IMR-90 (cell line): ENCODE measurements at regions not wholly inside any gene's neighbourhood (a gene's known extent, or its start where the extent isn't known, plus 50 kb on each side); places are given as distances from the start of the nearest gene placed in this dataset.

ENCODE experiments used
- ATAC-seq: fragments of 200-7000 bp; cut with Tn5 transposase; 2 replicates; pipeline ENCODE4 v1.9.1; 2020; ENCODE audit warnings: low read depth, mild to moderate bottlenecking, moderate library complexity
- BruUV-seq: library from RNA; stranded (reverse); fragments of 400-500 nt; replicated peaks from 2 replicates; lab custom pipeline; 2021; lab: Mats Ljungman, UMichigan
- CTCF ChIA-PET: fragments of 300-600 bp; formaldehyde crosslinking; extraction: SDS; loops from one replicate; lab custom pipeline; 2021; ENCODE audit warnings: antibody characterized with exemption; lab: Yijun Ruan, JAX
- POLR2A ChIA-PET: fragments of 300-600 bp; sonication (Branson Sonifier 250); formaldehyde crosslinking; loops from one replicate; lab custom pipeline; 2022; ENCODE audit warnings: antibody characterized with exemption; ENCODE audit not compliant: unreplicated experiment; lab: Charles Lee
- DNase-seq: peaks from one replicate; pipeline ENCODE4 v3.0.0; 2013
- H2AFZ ChIP-seq: replicated peaks from 2 replicates; pipeline ENCODE3; 2013; ENCODE audit warnings: low read length, mild to moderate bottlenecking; ENCODE audit not compliant: poor library complexity
- H2AK5ac ChIP-seq: 2 replicates; pipeline ENCODE4 v1.6.1; 2013; ENCODE audit warnings: low read depth, low read length, inconsistent platforms
- H2AK9ac ChIP-seq: replicated peaks from 2 replicates; pipeline ENCODE3; 2013; ENCODE audit warnings: mild to moderate bottlenecking, low read depth, low read length, moderate library complexity; ENCODE audit not compliant: poor library complexity
- H2BK120ac ChIP-seq: 2 replicates; pipeline ENCODE4 v1.6.1; 2013; ENCODE audit warnings: low read depth, low read length, inconsistent platforms
- H2BK15ac ChIP-seq: 3 replicates; pipeline ENCODE4 v1.6.1; 2013; ENCODE audit warnings: low read depth, low read length, inconsistent platforms
- H2BK20ac ChIP-seq: 2 replicates; pipeline ENCODE4 v1.6.1; 2013; ENCODE audit warnings: low read depth, mild to moderate bottlenecking, inconsistent platforms, low read length, moderate library complexity
- H2BK5ac ChIP-seq: 2 replicates; pipeline ENCODE4 v1.6.1; 2013; ENCODE audit warnings: mild to moderate bottlenecking, low read depth, low read length, inconsistent platforms; ENCODE audit not compliant: poor library complexity, severe bottlenecking
- H3K14ac ChIP-seq: replicated peaks from 2 replicates; pipeline ENCODE4 v1.6.1; 2013; ENCODE audit warnings: low read depth, low read length, inconsistent platforms
- H3K18ac ChIP-seq: 2 replicates; pipeline ENCODE4 v1.6.1; 2013; ENCODE audit warnings: low read depth, low read length, control low read depth
- H3K23ac ChIP-seq: 2 replicates; pipeline ENCODE4 v1.6.1; 2013; ENCODE audit warnings: low read depth, low read length, inconsistent platforms
- H3K27ac ChIP-seq: 2 replicates; pipeline ENCODE4 v1.5.1; 2013; ENCODE audit warnings: mild to moderate bottlenecking, control low read depth, low read length; ENCODE audit not compliant: insufficient read depth
- H3K27me3 ChIP-seq: 2 replicates; pipeline ENCODE4 v1.6.1; 2013; ENCODE audit warnings: low read length; ENCODE audit not compliant: control insufficient read depth, insufficient read depth
- H3K36me3 ChIP-seq: 2 replicates; pipeline ENCODE4 v1.6.1; 2013; ENCODE audit warnings: low read length, mixed read lengths; ENCODE audit not compliant: control insufficient read depth, insufficient read depth
- H3K4ac ChIP-seq: 2 replicates; pipeline ENCODE4 v1.6.1; 2013; ENCODE audit warnings: low read depth, low read length, inconsistent platforms
- H3K4me1 ChIP-seq: 2 replicates; pipeline ENCODE4 v1.6.1; 2013; ENCODE audit warnings: low read length, mixed read lengths; ENCODE audit not compliant: control insufficient read depth, insufficient read depth
- H3K4me2 ChIP-seq: 2 replicates; pipeline ENCODE4 v1.6.1; 2013; ENCODE audit warnings: low read depth, mild to moderate bottlenecking, control low read depth, low read length, moderate library complexity
- H3K4me3 ChIP-seq: 2 replicates; pipeline ENCODE4 v1.5.1; 2013; ENCODE audit warnings: low read depth, mild to moderate bottlenecking, control low read depth, low read length, moderate library complexity; ENCODE audit not compliant: insufficient read depth
- H3K56ac ChIP-seq: 2 replicates; pipeline ENCODE4 v1.6.1; 2013; ENCODE audit warnings: low read length, inconsistent platforms; ENCODE audit not compliant: insufficient read depth; ENCODE audit errors: extremely low read depth
- H3K79me1 ChIP-seq, 2 experiments: 2 replicates each; pipeline ENCODE4 v1.6.1; 2013; ENCODE audit warnings: low read length in 2 of 2, inconsistent platforms in 1 of 2, low read depth in 1 of 2
- H3K9ac ChIP-seq: 2 replicates; pipeline ENCODE4 v1.6.1; 2013; ENCODE audit warnings: low read depth, low read length, control low read depth
- H3K9me1 ChIP-seq: 2 replicates; pipeline ENCODE4 v1.6.1; 2013; ENCODE audit warnings: low read length, inconsistent platforms; ENCODE audit not compliant: insufficient read depth
- H3K9me3 ChIP-seq: 2 replicates; pipeline ENCODE4 v1.6.1; 2013; ENCODE audit warnings: low read length; ENCODE audit not compliant: control insufficient read depth, insufficient read depth
- H4K20me1 ChIP-seq: 2 replicates; pipeline ENCODE4 v1.6.1; 2013; ENCODE audit warnings: low read length, inconsistent platforms; ENCODE audit not compliant: insufficient read depth
- H4K5ac ChIP-seq: 2 replicates; pipeline ENCODE4 v1.6.1; 2013; ENCODE audit warnings: mild to moderate bottlenecking, low read depth, low read length, control low read depth
- H4K8ac ChIP-seq, 2 experiments: 2 replicates each; pipeline ENCODE4 v1.6.1; 2013; ENCODE audit warnings: low read depth in 2 of 2, low read length in 2 of 2, control low read depth in 1 of 2, inconsistent platforms in 1 of 2
- H4K91ac ChIP-seq: 2 replicates; pipeline ENCODE4 v1.6.1; 2013; ENCODE audit warnings: low read depth, low read length, inconsistent platforms; ENCODE audit not compliant: insufficient read depth
- BHLHE40 ChIP-seq: fragments of 150-350 bp; IDR thresholded peaks from 2 replicates; pipeline ENCODE4 v1.6.1; 2016; ENCODE audit warnings: mild to moderate bottlenecking, low read depth, low read length
- CEBPB ChIP-seq: IDR thresholded peaks from 2 replicates; pipeline ENCODE4 v1.6.1; 2012; ENCODE audit warnings: low read depth, low read length, improper control_type of control experiment
- CHD1 ChIP-seq: IDR thresholded peaks from 2 replicates; pipeline ENCODE4 v1.6.1; 2012; ENCODE audit warnings: low read depth, low read length, improper control_type of control experiment
- MAFK ChIP-seq: IDR thresholded peaks from 2 replicates; pipeline ENCODE4 v1.6.1; 2012; ENCODE audit warnings: low read depth, low read length, improper control_type of control experiment
- MAZ ChIP-seq: IDR thresholded peaks from 2 replicates; pipeline ENCODE4 v1.6.1; 2012; ENCODE audit warnings: low read depth, mild to moderate bottlenecking, low read length, improper control_type of control experiment, moderate library complexity, borderline replicate concordance
- MXI1 ChIP-seq: IDR thresholded peaks from 2 replicates; pipeline ENCODE4 v1.6.1; 2012; ENCODE audit warnings: low read depth, mild to moderate bottlenecking, low read length, moderate library complexity, borderline replicate concordance
- NFE2L2 ChIP-seq: fragments of 150-350 bp; IDR thresholded peaks from 2 replicates; pipeline ENCODE4 v1.6.1; 2016; ENCODE audit warnings: low read depth, mild to moderate bottlenecking, low read length
- POLR2A ChIP-seq: IDR thresholded peaks from 2 replicates; pipeline ENCODE4 v1.6.1; 2012; ENCODE audit warnings: mild to moderate bottlenecking, low read depth, low read length
- RAD21 ChIP-seq: IDR thresholded peaks from 2 replicates; pipeline ENCODE4 v1.6.1; 2012; ENCODE audit warnings: low read length, improper control_type of control experiment
- RCOR1 ChIP-seq: IDR thresholded peaks from 2 replicates; pipeline ENCODE4 v1.6.1; 2012; ENCODE audit warnings: mild to moderate bottlenecking, low read length, improper control_type of control experiment; ENCODE audit not compliant: insufficient replicate concordance
- RFX5 ChIP-seq: IDR thresholded peaks from 2 replicates; pipeline ENCODE4 v1.8.0; 2012; ENCODE audit warnings: low read depth, mild to moderate bottlenecking, low read length, moderate library complexity
- SMC3 ChIP-seq: fragments of 150-350 bp; IDR thresholded peaks from 2 replicates; pipeline ENCODE4 v1.6.1; 2016; ENCODE audit warnings: low read depth, mild to moderate bottlenecking, antibody characterized with exemption, low read length, moderate library complexity
- WGBS, 2 experiments: methylation state at CpG; one replicate each; pipeline versions ENCODE4 v1.1.5 to v1.1.7; 2013; ENCODE audit warnings: missing lambda C conversion rate in 2 of 2; ENCODE audit not compliant: insufficient read length in 1 of 2; ENCODE audit errors: extremely low coverage in 2 of 2; 5-methylcytosine and 5-hydroxymethylcytosine counted together
- dilution Hi-C: fragments of 300-500 bp; cut with HindIII; formaldehyde crosslinking; loops from one replicate; pipeline ENCODE4 v1.14.3; 2018; ENCODE audit warnings: low sequenced_read_pairs; ENCODE audit not compliant: unreplicated experiment
- in situ Hi-C: fragments of 300-500 bp; cut with MboI; formaldehyde crosslinking; loops from 3 replicates; pipeline ENCODE4 v1.14.3; 2019; ENCODE audit warnings: low sequenced_read_pairs, inconsistent platforms, mixed read lengths
- intact Hi-C: fragments of 100-400 bp; cut with micrococcal nuclease; formaldehyde crosslinking; loops from 2 replicates; pipeline ENCODE4 v1.10.0; 2022
- TF ChIP-seq, protein P1 (sequence below): fragments of 150-350 bp; IDR thresholded peaks from 2 replicates; pipeline ENCODE4 v1.6.1; 2017; ENCODE audit warnings: mild to moderate bottlenecking, antibody characterized with exemption, low read length, low read depth

DNA sequence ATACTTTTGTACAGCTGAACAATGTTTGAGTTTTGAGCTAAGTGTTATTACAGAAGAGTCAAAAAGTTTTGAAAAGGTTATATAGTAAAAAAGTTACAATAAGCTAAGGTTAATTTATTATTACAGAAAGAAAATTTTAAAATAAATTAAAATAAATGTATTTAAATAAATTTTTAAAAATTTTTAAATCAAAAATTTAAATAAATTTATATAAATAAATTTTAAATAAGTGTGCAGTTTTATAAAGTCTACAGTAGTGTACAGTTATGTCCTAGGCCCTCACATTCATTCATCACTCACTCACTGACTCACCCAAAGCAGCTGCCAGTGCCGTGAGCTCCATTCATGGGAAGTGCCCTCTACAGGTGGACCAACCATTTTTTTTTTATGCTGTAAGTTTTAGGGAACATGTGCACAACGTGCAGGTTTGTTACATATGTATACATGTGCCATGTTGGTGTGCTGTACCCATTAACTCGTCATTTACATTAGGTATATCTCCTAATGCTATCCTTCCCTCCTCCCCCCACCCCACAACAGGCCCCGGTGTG is 462.9 kb upstream of the ZMIZ1 start:
- no peak overlapping the region for H3K4me2 ChIP-seq
- no CpG with 5 or more reads among the region's 4 CpGs for WGBS, 2 experiments
- in situ Hi-C loops = no loop called here
- no peak overlapping the region for H3K4me3 ChIP-seq
- H3K18ac ChIP-seq = no peak overlapping the region
- dilution Hi-C loops = no loop called here
- H3K9me1 ChIP-seq = no peaks in the 10 kb centered on the region
- ATAC-seq (no peak), DNase-seq (no peak)
- H2BK20ac ChIP-seq = no peak overlapping the region
- intact Hi-C loops = no loop called here
- no peak overlapping the region for H3K23ac ChIP-seq
- no peak overlapping the region for H4K8ac ChIP-seq
- BruUV-seq = no TSS peak
- H4K5ac ChIP-seq = no peak overlapping the region
- H4K91ac ChIP-seq = no peak overlapping the region
- no peak overlapping the region for H2BK120ac ChIP-seq
- H3K9me3 ChIP-seq = peaks cover 5% of the 10 kb centered on the region
- no peaks in the 10 kb centered on the region for H3K4me1 ChIP-seq
- H2AFZ ChIP-seq = no peak overlapping the region
- H2BK15ac ChIP-seq = no peak overlapping the region
- POLR2A ChIA-PET = no interaction called here
- no peak overlapping the region for H3K9ac ChIP-seq
- no peak overlapping the region for H2AK9ac ChIP-seq
- no peak overlapping the region for H3K56ac ChIP-seq
- H3K79me1 ChIP-seq = no peaks in the 10 kb centered on the region
- H3K36me3 ChIP-seq = no peaks in the 10 kb centered on the region
- CTCF ChIA-PET = no interaction called here
- H4K20me1 ChIP-seq = no peaks in the 10 kb centered on the region
- no peak overlapping the region for H3K27ac ChIP-seq
- H3K14ac ChIP-seq = no peak overlapping the region
- no peak overlapping the region for H2BK5ac ChIP-seq
- H2AK5ac ChIP-seq = no peak overlapping the region
- TF ChIP-seq MXI1 (no peak), CEBPB (no peak), RCOR1 (no peak), NFE2L2 (no peak), RFX5 (no peak), POLR2A (no peak), SMC3 (no peak), CHD1 (no peak), MAFK (no peak), BHLHE40 (no peak), MAZ (no peak), RAD21 (no peak)
- TF ChIP-seq, protein P1, sequence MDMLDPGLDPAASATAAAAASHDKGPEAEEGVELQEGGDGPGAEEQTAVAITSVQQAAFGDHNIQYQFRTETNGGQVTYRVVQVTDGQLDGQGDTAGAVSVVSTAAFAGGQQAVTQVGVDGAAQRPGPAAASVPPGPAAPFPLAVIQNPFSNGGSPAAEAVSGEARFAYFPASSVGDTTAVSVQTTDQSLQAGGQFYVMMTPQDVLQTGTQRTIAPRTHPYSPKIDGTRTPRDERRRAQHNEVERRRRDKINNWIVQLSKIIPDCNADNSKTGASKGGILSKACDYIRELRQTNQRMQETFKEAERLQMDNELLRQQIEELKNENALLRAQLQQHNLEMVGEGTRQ = no peak
- peaks cover 27% of the 10 kb centered on the region for H3K27me3 ChIP-seq
- no peak overlapping the region for H3K4ac ChIP-seq
